CD4-positive, alpha-beta T cell treated with Interferon alpha-2 for 1 hour (primary cell): ENCODE measurements at regions not wholly inside any gene's neighbourhood (a gene's known extent, or its start where the extent isn't known, plus 50 kb on each side); places are given as distances from the start of the nearest gene placed in this dataset.
"Not testable (repeated sequence)": the region's sequence is repeated elsewhere in the genome, so short reads cannot be mapped to it uniquely, and the experiment has no call there.

ENCODE experiments used
- DNase-seq, 2 donors: peaks; one replicate each; pipeline ENCODE4 v3.0.0-alpha.2; 2020 to 2022

- DNase-seq, result peak in 1 of 2 donors; percentile 11
Observed at GRCh38 chr11:67804435-67805252, 130.2 kb upstream of the ALDH3B2 start.

GRCh38 chr11:67803519-67803918 is 129.1 kb upstream of the ALDH3B2 start:
- DNase-seq, result not testable (repeated sequence)

GRCh38 chr11:67803055-67803454 is 128.6 kb upstream of the ALDH3B2 start:
- DNase-seq, result not testable (repeated sequence)

GRCh38 chr11:67802623-67803022 is 128.2 kb upstream of the ALDH3B2 start:
- DNase-seq, result not testable (repeated sequence)

- not testable (repeated sequence) for DNase-seq
Observed at GRCh38 chr11:67801397-67801796, 127.0 kb upstream of the ALDH3B2 start.

- DNase-seq, result not testable (repeated sequence)
Observed at GRCh38 chr11:67800591-67800990, 126.2 kb upstream of the ALDH3B2 start.

- DNase-seq, result peak; percentile 22 to 27
Observed at GRCh38 chr11:67799808-67800207, 125.4 kb upstream of the ALDH3B2 start.

- DNase-seq, result not testable (repeated sequence)
Observed at GRCh38 chr11:67797726-67798521, 123.5 kb upstream of the ALDH3B2 start.

GRCh38 chr11:67795746-67796145 is 121.3 kb upstream of the ALDH3B2 start:
- no peak for DNase-seq

GRCh38 chr11:67793750-67794149 is 119.3 kb upstream of the ALDH3B2 start:
- not testable (repeated sequence) for DNase-seq

- DNase-seq, result peak; percentile 43 to 59
Observed at GRCh38 chr11:67792273-67792990, 118.0 kb upstream of the ALDH3B2 start.

GRCh38 chr11:67791598-67792170 is 117.3 kb upstream of the ALDH3B2 start:
- DNase-seq, result not testable (repeated sequence)

GRCh38 chr11:67788341-67788695 is 113.9 kb upstream of the ALDH3B2 start:
- not testable (repeated sequence) for DNase-seq

GRCh38 chr11:67787681-67788340 is 113.4 kb upstream of the ALDH3B2 start:
- not testable (repeated sequence) for DNase-seq

GRCh38 chr11:67781967-67782366 is 107.5 kb upstream of the ALDH3B2 start:
- DNase-seq, result not testable (repeated sequence)

GRCh38 chr11:67781506-67781905 is 107.1 kb upstream of the ALDH3B2 start:
- not testable (repeated sequence) for DNase-seq

- no peak for DNase-seq
Observed at GRCh38 chr11:67780056-67780455, 105.6 kb upstream of the ALDH3B2 start.

GRCh38 chr11:67779189-67779875 is 104.9 kb upstream of the ALDH3B2 start:
- DNase-seq, result not testable (repeated sequence)

GRCh38 chr11:67776852-67777520 is 102.6 kb upstream of the ALDH3B2 start:
- DNase-seq, result no peak

- not testable (repeated sequence) for DNase-seq
Observed at GRCh38 chr11:67774175-67774574, 99.8 kb upstream of the ALDH3B2 start.
